ENCODE measurements at regions not wholly inside any gene's neighbourhood (a gene's known extent, or its start where the extent isn't known, plus 50 kb on each side); places are given as distances from the start of the nearest gene placed in this dataset.

GRCh38 chr3:13258280-13258679 lies 161.8 kb downstream of the NUP210 start:
- no peak for TF ChIP-seq POLR2A (IDR thresholded peaks at IDR 0.05; ENCODE audit: low read length)
- no peak for TF ChIP-seq GATA1 (IDR thresholded peaks at IDR 0.05; ENCODE audit: low read depth, low read length)
